Activated CD4-positive, alpha-beta T cell treated with anti-CD3 and anti-CD28 coated beads, Interleukin-2, amount 50 U/mL, for 1 hour (primary cell): ENCODE measurements at regions not wholly inside any gene's neighbourhood (a gene's known extent, or its start where the extent isn't known, plus 50 kb on each side); places are given as distances from the start of the nearest gene placed in this dataset.

Experiments
- DNase-seq: peaks from one replicate; pipeline ENCODE4 v3.0.0-alpha.2; 2020

- DNase-seq = no peak
Observed at GRCh38 chr15:47292638-47293190, 424.6 kb upstream of the SEMA6D start.

- no peak for DNase-seq
Observed at GRCh38 chr15:47293466-47294162, 423.7 kb upstream of the SEMA6D start.

GRCh38 chr15:47294765-47295259, 422.5 kb upstream of the SEMA6D start:
- no peak for DNase-seq

- no peak for DNase-seq
Observed at GRCh38 chr15:47296881-47297280, 420.4 kb upstream of the SEMA6D start.

- no peak for DNase-seq
Observed at GRCh38 chr15:47299846-47300434, 417.4 kb upstream of the SEMA6D start.

- no peak for DNase-seq
Observed at GRCh38 chr15:47300596-47300995, 416.7 kb upstream of the SEMA6D start.

GRCh38 chr15:47301481-47301880, 415.8 kb upstream of the SEMA6D start:
- DNase-seq = no peak

- DNase-seq = no peak
Observed at GRCh38 chr15:47304656-47305055, 412.6 kb upstream of the SEMA6D start.

GRCh38 chr15:47312161-47312560, 405.1 kb upstream of the SEMA6D start:
- no peak for DNase-seq

- no peak for DNase-seq
Observed at GRCh38 chr15:47326410-47327333, 390.6 kb upstream of the SEMA6D start.

GRCh38 chr15:47331829-47332393, 385.4 kb upstream of the SEMA6D start:
- no peak for DNase-seq

GRCh38 chr15:47332481-47332880, 384.8 kb upstream of the SEMA6D start:
- DNase-seq = no peak

- DNase-seq = no peak
Observed at GRCh38 chr15:47333734-47334133, 383.6 kb upstream of the SEMA6D start.

GRCh38 chr15:47334805-47335535, 382.3 kb upstream of the SEMA6D start:
- no peak for DNase-seq

- no peak for DNase-seq
Observed at GRCh38 chr15:47337106-47337505, 380.2 kb upstream of the SEMA6D start.

GRCh38 chr15:47337836-47338235, 379.5 kb upstream of the SEMA6D start:
- DNase-seq = no peak

GRCh38 chr15:47338771-47339170, 378.5 kb upstream of the SEMA6D start:
- no peak for DNase-seq

- DNase-seq = no peak
Observed at GRCh38 chr15:47339800-47340570, 377.3 kb upstream of the SEMA6D start.

- no peak for DNase-seq
Observed at GRCh38 chr15:47340571-47340920, 376.8 kb upstream of the SEMA6D start.

GRCh38 chr15:47349179-47349578, 368.1 kb upstream of the SEMA6D start:
- DNase-seq = no peak

- no peak for DNase-seq
Observed at GRCh38 chr15:47351501-47351900, 365.8 kb upstream of the SEMA6D start.

GRCh38 chr15:47352217-47352616, 365.1 kb upstream of the SEMA6D start:
- no peak for DNase-seq
